Stimulated activated CD8-positive, alpha-beta memory T cell treated with anti-CD3 and anti-CD28 coated beads, Interleukin-2, amount 100 ng/mL, for 1 hour (primary cell): ENCODE measurements at regions not wholly inside any gene's neighbourhood (a gene's known extent, or its start where the extent isn't known, plus 50 kb on each side); places are given as distances from the start of the nearest gene placed in this dataset.

ENCODE experiments used
- DNase-seq, 2 donors: peaks; one replicate each; pipeline ENCODE4 v3.0.0-alpha.2; 2020; ENCODE audit warnings: low read depth in 2 of 2

DNA sequence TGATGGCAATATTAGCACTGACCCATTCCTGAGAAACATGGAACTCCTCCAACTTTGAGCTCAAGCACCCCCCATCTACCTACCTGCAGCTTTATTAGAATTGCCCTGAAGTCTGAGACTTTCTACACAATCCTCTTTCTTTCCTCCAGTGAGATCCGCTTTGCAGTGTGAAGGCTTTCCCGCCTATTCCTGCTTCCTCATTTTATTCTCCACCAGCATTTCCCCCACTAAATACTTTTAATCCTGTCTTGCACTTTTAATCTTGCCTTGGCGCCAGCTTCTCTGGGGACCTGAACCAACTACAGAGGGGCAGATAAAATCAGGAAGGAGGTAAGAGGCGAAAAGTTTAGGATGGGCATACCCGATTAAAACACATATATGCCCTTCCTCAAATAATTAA is 178.1 kb upstream of the PRDM1 start:
- DNase-seq: no peak

GRCh38 chr6:105907301-105907700 is 178.8 kb upstream of the PRDM1 start:
- no peak for DNase-seq

GRCh38 chr6:105902401-105903031 is 183.6 kb upstream of the PRDM1 start:
- DNase-seq: no peak

- DNase-seq: no peak
Observed at GRCh38 chr6:105901583-105901982, 184.6 kb upstream of the PRDM1 start.

DNA sequence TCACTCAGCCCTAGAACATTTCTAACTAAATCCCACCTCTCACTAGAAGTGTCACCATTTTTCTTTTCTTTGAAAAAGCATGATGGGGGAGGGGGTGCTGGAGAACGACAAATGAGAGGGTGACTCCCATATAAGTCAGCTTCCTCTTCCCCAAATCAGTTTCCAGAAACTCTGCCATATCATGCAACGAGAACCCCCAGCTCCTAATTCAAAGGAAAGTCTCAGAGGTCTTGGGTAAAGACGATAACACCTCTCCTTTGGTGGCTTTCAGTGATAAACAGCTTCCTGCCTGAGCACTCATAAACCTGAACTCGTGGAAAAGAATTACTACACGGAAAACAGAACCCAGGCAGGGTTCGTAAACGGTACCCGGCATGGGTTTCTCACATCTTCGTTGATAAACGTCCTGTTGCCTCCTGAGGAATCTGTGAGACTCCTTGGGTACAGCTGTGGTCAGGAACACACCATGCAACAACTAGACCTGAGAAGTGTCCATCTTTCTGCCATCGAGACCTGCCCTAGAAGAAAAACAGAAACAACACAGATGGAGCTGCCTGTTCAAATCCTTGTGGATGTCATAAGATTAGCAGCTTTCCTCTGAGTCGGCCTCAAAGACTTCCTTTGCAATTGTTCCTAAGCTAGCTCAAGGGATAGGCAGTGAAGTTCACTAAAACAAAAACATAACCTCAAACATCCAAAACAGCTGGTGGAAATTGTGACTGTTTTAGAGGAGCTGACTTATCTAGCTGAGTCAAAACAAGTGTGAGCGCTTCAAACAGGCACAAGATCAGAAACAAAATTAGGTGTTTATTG is 185.8 kb upstream of the PRDM1 start:
- no peak for DNase-seq

DNA sequence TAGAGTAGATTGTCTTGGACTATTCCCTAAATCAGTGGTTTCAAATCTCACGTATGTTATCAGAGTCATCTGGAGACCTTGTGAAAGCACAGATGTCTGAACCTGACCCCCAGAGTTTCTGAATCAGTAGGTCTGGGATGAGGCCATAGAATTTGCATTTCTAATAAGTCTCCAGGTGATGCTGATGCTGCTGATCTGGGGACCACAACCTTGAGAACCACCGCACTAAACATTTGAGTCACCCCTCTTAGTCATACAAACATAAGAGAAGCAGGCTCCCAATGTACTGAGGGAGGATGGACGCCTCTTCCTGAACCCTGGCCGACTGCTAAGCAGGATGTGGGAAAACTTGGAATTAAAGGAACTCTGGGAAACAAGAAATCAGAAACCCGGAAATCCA is 187.8 kb upstream of the PRDM1 start:
- DNase-seq: no peak

DNA sequence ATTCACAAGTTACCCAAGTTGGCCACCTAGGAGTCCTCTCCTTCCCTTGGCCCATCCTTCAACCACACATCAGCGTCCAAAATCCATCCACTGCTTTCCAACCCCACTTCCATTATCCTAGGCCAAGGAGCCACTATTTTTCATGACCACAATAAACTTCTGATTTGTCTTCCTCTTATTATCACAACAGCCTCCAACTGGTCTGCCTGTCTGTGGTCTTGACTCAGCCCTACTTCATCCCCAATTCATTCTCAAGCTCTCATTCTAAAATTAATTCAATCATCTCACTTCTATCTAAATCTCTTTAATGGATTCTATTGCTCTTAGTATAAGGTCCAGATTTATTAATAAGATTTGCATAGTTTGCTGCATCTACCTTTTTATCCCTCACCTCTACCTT is 189.0 kb upstream of the PRDM1 start:
- no peak for DNase-seq

GRCh38 chr6:105896821-105897095 is 189.4 kb upstream of the PRDM1 start:
- no peak for DNase-seq

- DNase-seq: no peak
Observed at GRCh38 chr6:105896052-105896820, 189.9 kb upstream of the PRDM1 start.

- DNase-seq: no peak
Observed at GRCh38 chr6:105894556-105894955, 191.6 kb upstream of the PRDM1 start.

- DNase-seq: no peak
Observed at GRCh38 chr6:105893741-105894140, 192.4 kb upstream of the PRDM1 start.

GRCh38 chr6:105892577-105893262 is 193.4 kb upstream of the PRDM1 start:
- no peak for DNase-seq

DNA sequence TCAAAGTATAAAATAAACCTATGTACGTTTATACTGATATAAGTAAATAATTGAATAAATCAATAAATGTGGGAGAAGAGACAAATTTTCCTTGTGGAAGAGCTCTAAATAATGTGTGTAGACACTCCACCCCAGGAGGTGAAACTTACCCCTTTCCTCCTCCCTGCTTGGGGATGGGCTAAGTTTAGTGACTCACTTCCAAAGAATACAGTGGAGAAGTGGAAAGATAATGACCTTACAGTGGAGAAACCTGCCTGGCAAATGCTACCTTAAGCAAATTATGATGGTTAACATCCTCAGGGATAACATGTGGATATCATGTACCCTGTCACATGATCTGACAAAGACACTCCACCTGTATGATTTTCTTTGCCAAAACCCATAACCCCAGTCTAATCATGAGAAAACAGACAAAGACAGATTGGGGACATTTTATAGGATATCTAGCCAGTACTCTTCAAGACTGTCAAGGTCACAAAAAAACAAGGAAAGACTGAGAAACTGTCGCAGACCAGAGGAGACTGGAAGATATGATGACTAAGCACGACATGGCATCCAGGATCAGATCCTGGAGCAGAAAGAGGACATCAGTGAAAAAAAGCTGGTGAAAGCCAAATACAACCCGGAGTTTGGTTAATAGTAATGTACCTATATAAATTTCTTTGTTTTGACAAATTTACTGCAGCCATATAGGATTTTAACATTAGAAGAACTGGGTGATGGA is 195.5 kb upstream of the PRDM1 start:
- DNase-seq: no peak

DNA sequence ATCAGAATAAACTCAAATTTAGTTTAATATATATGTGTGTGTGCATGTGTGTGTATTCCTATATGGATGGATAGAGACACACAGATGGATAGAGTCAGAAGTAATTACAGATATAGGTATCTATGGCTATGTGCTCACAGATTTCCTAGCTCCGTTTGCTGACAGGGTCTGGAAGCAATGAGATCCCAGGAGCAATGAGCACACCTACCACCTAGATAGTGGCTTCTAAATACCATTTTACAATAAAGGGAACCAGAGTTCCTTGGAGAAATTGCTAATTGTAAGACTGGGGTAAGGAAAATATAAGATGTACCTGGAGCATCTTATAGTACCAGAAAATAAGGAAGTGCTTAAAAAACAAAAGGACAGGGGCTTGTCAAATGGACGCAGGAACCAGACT is 196.2 kb upstream of the PRDM1 start:
- no peak for DNase-seq

DNA sequence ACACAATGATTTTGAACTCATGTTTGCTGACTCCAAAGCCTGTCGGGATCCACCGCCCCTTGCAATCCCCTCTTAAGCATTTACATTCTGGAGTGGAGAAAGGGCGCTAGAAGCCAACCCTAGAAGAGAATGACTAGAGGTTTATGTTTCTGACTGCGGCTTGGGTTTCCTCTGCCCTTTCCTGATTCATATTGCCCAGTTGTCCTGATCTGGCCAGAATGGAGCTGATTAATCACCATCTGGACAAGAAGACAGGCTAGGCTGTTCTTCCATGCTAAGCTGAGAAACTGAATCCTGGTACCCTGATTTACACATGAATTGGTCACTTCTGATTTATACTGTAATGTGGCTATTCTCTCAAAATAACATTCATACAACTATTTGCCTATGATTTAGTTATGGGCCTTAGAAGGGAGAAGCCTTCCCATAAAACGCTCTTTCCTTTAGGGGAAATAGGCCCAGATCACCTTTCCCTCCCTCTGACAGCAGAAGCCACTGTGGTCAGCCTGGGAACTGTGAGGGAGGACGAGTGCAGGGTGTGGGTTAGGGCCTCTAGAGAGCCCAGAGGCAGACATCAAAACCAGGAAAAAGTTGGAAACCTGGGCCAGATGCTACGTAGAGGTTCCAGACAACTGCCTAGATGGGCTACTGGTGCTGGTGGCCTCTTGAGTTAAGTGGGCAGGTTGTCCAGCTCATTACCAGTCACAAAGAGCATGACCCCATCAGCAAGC is 199.2 kb upstream of the PRDM1 start:
- no peak for DNase-seq

- DNase-seq: no peak
Observed at GRCh38 chr6:105886066-105886813, 199.9 kb upstream of the PRDM1 start.

GRCh38 chr6:105884426-105884825 is 201.7 kb upstream of the PRDM1 start:
- no peak for DNase-seq

DNA sequence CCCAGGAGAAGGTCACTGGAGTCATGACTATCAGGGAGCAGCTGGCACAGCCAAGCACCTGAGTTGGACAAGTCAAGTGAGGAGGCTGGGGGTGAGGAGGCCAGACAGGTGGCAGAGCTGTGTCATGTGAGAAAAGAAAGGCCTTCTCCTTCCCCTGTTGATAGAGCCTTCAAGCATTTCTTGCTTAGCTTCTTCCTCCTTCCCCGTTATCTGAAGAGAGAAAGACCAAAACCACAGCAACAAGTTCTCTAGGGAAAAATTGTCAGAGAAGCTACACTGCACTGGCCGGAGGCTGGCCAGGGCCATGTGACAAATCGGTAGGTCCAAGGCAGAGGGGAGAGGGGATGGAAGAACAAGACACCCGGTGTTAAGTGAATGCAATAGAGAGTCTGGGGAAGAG is 202.1 kb upstream of the PRDM1 start:
- DNase-seq: no peak

DNA sequence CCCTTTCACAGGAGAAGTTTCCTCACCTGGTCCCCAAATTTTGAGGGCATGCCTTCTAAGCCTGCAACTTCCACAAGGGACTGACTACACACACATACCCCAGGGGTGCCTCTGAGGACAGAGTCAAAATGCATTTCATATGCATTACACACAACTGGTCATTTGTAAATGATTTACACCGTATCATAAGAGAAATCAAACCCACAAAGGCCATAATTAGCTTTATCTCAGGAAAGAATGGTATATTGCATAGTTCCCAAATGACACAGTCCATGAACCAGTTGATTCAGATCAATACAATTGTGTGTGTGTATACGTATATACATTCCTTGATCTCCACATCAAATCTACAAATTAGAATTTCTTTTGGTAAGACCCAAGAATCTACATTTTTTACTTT is 203.3 kb upstream of the PRDM1 start:
- DNase-seq: no peak

DNA sequence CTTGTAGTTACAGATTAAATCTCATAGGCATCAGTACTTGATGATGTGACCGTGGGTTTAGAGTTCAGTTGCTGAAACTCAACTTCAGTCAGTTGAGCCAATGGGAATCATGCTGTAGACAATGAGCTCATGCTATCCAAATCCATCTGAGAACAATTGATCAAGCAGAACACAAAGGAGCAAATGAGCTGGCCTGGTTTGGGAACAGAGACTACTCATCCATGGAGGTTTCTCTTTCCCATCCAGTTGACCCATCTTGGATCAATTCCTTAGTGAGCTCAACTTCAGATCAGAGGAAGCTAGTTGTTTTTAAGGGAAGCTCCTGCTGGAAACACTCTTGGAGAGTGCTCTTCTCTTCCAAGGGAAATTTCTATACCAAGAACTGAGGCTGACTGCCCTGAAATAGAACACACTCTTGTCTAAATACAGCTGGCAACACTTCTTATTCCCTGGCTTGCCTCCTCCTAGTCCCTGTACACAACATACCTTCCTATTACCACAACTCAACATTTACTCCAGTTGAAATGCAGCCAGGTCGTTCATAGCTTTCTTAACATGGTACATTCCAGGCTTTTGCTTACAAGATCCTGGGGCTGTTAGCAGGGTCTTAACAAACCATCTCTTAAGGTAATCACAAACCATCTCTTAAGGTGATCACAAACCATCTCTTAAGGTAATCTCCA is 203.9 kb upstream of the PRDM1 start:
- no peak for DNase-seq
